Prostate gland (tissue), 2 donors: ENCODE measurements at regions not wholly inside any gene's neighbourhood (a gene's known extent, or its start where the extent isn't known, plus 50 kb on each side); places are given as distances from the start of the nearest gene placed in this dataset.

Experiments used
- DNase-seq: peaks from one replicate; pipeline ENCODE4 v3.0.0-alpha.2; 2019; ENCODE audit warnings: low spot score
- H3K27ac ChIP-seq, 2 donors: fragments of 200-600 bp; sonication (generic); 2 replicates each; pipeline ENCODE4 v1.5.1; 2017 to 2019
- H3K27me3 ChIP-seq: fragments of 200-600 bp; sonication (generic); replicated peaks from 2 replicates; pipeline ENCODE4 v1.5.1; 2019; ENCODE audit not compliant: insufficient read depth
- H3K36me3 ChIP-seq, 2 donors: fragments of 200-600 bp; sonication (generic); 1 replicate in 1 of 2; 2 replicates in 1 of 2; pipeline versions ENCODE4 v1.5.1 to v1.8.1; 2017 to 2019
- H3K4me1 ChIP-seq: fragments of 200-600 bp; sonication (generic); replicated peaks from 2 replicates; pipeline ENCODE4 v1.5.1; 2019
- H3K4me3 ChIP-seq, 2 donors: fragments of 200-600 bp; sonication (generic); 2 replicates each; pipeline ENCODE4 v1.5.1; 2017 to 2019
- H3K9me3 ChIP-seq: fragments of 200-600 bp; sonication (generic); 2 replicates; pipeline ENCODE4 v1.5.1; 2017
- CTCF ChIP-seq, 4 experiments: fragments of 200-600 bp in 2 of 4; fragments of 450-650 bp in 2 of 4; sonication (generic) in 2 of 4; IDR thresholded peaks; 1 replicate in 3 of 4; 2 replicates in 1 of 4; pipeline ENCODE4 v1.5.1; 2016 to 2019; ENCODE audit warnings: antibody characterized with exemption in 4 of 4, mild to moderate bottlenecking in 2 of 4, moderate library complexity in 2 of 4
- POLR2A ChIP-seq: fragments of 450-650 bp; IDR thresholded peaks from one replicate; pipeline ENCODE4 v1.6.1; 2016; ENCODE audit warnings: antibody characterized with exemption, mild to moderate bottlenecking
- POLR2AphosphoS5 ChIP-seq: sonication (generic); formaldehyde crosslinking; IDR thresholded peaks from one replicate; pipeline ENCODE4 v1.6.1; 2017; ENCODE audit warnings: antibody characterized with exemption
- WGBS: methylation state at CpG from one replicate; pipeline ENCODE4 v1.1.5; 2018; 5-methylcytosine and 5-hydroxymethylcytosine counted together
- intact Hi-C: fragments of 100-400 bp; cut with DNase I; formaldehyde crosslinking; loops from one replicate; pipeline ENCODE4 v1.14.2; 2022

GRCh38 chr14:27098451-27098850 lies 500.6 kb upstream of the NOVA1 start:
- H3K36me3 ChIP-seq, result no peaks in the 10 kb centered on the region
- no peaks in the 10 kb centered on the region for H3K4me1 ChIP-seq
- no peak overlapping the region for H3K27ac ChIP-seq
- H3K9me3 ChIP-seq, result no peaks in the 10 kb centered on the region
- TF ChIP-seq POLR2A, result no peak
- TF ChIP-seq CTCF (IDR thresholded peaks at IDR 0.05), result no peak
- intact Hi-C loops, result no loop called here
- DNase-seq, result no peak
- H3K27me3 ChIP-seq, result no peaks in the 10 kb centered on the region
- no peak overlapping the region for H3K4me3 ChIP-seq
- 27% methylated on average over 3 of the region's 3 CpGs for WGBS

GRCh38 chr14:27114180-27114579 lies 516.3 kb upstream of the NOVA1 start:
- TF ChIP-seq POLR2A (no peak), POLR2AphosphoS5 (no peak), CTCF (IDR thresholded peaks at IDR 0.05) (no peak)
- intact Hi-C loops, result no loop called here
- Histone ChIP-seq H3K9me3 (no peaks in the 10 kb centered on the region), H3K4me3 (no peak overlapping the region), H3K36me3 (no peaks in the 10 kb centered on the region), H3K27me3 (no peaks in the 10 kb centered on the region), H3K4me1 (no peaks in the 10 kb centered on the region), H3K27ac (no peak overlapping the region)
- 0% methylated on average over 1 of the region's 1 CpG for WGBS
- DNase-seq, result no peak

GRCh38 chr14:27123162-27123561 lies 525.3 kb upstream of the NOVA1 start:
- H3K4me1 ChIP-seq, result no peaks in the 10 kb centered on the region
- DNase-seq, result no peak
- no peaks in the 10 kb centered on the region for H3K27me3 ChIP-seq
- no peaks in the 10 kb centered on the region for H3K36me3 ChIP-seq
- 74% methylated on average over 4 of the region's 4 CpGs for WGBS
- no peak overlapping the region for H3K4me3 ChIP-seq
- no peak overlapping the region for H3K27ac ChIP-seq
- H3K9me3 ChIP-seq, result no peaks in the 10 kb centered on the region
- TF ChIP-seq POLR2A (no peak), CTCF (IDR thresholded peaks at IDR 0.05) (no peak), POLR2AphosphoS5 (no peak)
- intact Hi-C loops, result no loop called here

- intact Hi-C loops, result no loop called here
- WGBS, result 96% methylated on average over 3 of the region's 3 CpGs
These were observed 530.0 kb upstream of the NOVA1 start for GRCh38 chr14:27127838-27128237.

GRCh38 chr14:27134200-27134599 lies 536.4 kb upstream of the NOVA1 start:
- no peaks in the 10 kb centered on the region for H3K4me1 ChIP-seq
- no peak overlapping the region for H3K27ac ChIP-seq
- H3K27me3 ChIP-seq, result no peaks in the 10 kb centered on the region
- no peak for TF ChIP-seq CTCF (IDR thresholded peaks at IDR 0.05)
- no peak for TF ChIP-seq POLR2A
- TF ChIP-seq POLR2AphosphoS5, result no peak
- H3K4me3 ChIP-seq, result no peak overlapping the region
- H3K9me3 ChIP-seq, result no peaks in the 10 kb centered on the region
- intact Hi-C loops, result no loop called here
- H3K36me3 ChIP-seq, result no peaks in the 10 kb centered on the region
- 83% methylated on average over 2 of the region's 2 CpGs for WGBS
- no peak for DNase-seq

More at GRCh38 chr14:27127838-27128237, 530.0 kb upstream of the NOVA1 start:
- no peaks in the 10 kb centered on the region for H3K27me3 ChIP-seq
- H3K36me3 ChIP-seq, result no peaks in the 10 kb centered on the region
- TF ChIP-seq POLR2AphosphoS5, result no peak
- H3K4me3 ChIP-seq, result no peak overlapping the region
- no peak overlapping the region for H3K27ac ChIP-seq
- no peaks in the 10 kb centered on the region for H3K9me3 ChIP-seq
- no peak for DNase-seq
- no peaks in the 10 kb centered on the region for H3K4me1 ChIP-seq
